ENCODE measurements at regions not wholly inside any gene's neighbourhood (a gene's known extent, or its start where the extent isn't known, plus 50 kb on each side); places are given as distances from the start of the nearest gene placed in this dataset.

DNA sequence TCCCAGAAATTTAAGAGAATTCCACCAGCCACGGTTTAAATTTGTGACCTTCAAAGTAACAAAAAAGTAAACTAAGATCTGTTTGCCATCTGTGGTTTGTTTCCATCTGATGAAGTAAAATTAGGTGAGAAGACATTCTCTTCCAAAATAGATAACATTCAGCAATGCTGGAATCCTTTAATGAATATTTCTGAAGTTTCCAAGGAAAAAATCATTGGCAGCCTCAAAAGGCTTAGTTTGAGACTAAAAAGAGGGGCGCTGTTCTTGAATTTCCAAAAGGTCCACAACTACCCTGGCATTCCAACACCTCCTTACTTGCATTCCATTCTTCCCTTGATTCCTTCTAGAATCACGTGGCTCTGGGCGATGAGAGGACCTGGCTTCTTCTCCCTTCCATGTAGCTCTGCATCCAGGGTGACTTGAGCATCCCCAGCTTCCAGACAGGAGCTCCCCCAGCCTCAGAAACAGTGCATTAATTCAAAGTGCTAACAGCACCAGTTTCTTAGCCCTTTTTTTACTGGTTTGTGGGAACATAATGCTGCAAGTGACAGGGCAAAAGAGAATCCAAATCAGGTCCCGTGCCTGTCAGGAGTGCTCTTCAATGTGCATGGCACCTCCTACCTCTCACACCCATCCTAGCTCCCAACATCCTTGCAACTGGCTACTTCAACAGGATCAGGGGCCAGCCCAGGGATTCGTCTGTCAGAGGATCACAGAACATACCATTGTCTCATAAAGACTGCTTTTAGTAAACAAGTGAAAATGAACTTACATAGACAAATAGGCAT, 191.5 kb upstream of the S1PR3 start:
- H3K4me3 ChIP-seq (ENCODE audit: low read depth, low read length), result no peak overlapping the region
- no peak for TF ChIP-seq CTCF (IDR thresholded peaks at IDR 0.05; ENCODE audit: insufficient read depth, low read length)
- DNase-seq (ENCODE audit: low read depth), result no peak

DNA sequence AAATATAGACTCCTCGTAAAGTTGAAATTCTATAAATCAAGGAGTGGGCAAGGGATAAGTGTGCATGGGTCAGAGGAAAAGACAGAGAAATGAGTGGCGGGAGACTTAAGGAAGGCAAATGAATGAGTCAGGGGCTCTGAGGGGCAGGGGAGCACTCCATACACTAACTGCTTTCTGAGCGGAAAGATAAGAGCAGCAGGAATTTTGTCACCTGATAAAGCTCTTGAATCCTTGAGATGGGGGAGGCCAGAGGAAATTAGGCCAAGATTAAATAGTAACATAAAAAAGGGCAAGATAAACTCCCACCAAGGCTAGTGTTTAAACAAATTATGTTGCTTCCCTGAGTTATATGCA, 191.0 kb upstream of the S1PR3 start:
- no peak for DNase-seq (ENCODE audit: low read depth)
- no peak overlapping the region for H3K4me3 ChIP-seq (ENCODE audit: low read depth, low read length)
- TF ChIP-seq CTCF (IDR thresholded peaks at IDR 0.05; ENCODE audit: insufficient read depth, low read length), result no peak

- TF ChIP-seq CTCF (IDR thresholded peaks at IDR 0.05; ENCODE audit: insufficient read depth, low read length), result no peak
- no peak overlapping the region for H3K4me3 ChIP-seq (ENCODE audit: low read depth, low read length)
- DNase-seq (ENCODE audit: low read depth), result no peak
Observed at GRCh38 chr9:88801214-88801796, 190.0 kb upstream of the S1PR3 start.

- no peak for TF ChIP-seq CTCF (IDR thresholded peaks at IDR 0.05; ENCODE audit: insufficient read depth, low read length)
- DNase-seq (ENCODE audit: low read depth), result no peak
- no peak overlapping the region for H3K4me3 ChIP-seq (ENCODE audit: low read depth, low read length)
Observed at GRCh38 chr9:88802533-88802932, 188.7 kb upstream of the S1PR3 start.

DNA sequence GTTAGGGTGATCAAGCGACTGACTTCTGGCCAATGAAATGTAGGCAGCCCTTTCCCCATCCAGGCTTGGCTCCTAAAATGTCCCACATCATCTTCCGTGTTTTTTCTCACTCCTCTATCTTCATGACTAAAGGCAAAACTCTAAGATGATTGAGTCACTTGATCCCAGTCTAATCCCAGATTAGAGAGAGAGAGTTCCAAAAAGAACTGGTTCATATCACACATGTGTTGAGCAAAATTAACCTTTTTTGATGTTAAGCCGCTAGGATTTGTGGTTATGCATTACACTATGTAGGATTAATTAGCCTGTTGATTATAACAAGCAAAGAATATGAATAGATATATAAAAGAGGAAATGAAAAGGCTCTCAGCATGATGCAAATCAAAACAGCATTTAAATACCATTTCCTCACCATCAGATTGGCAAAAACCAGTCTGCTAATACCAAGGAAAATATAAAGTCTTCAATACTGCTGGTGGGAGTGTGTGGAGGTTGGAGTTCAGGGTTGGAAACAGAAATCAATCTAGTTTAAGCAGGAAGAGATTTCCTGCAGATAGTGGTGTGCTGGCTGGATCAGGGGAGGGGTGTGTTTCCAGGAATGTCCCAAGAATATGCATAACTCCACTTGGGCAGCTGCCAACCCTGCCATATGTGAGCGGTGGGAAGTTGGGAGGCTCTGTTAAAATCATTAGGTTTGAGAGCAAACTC, 187.6 kb upstream of the S1PR3 start:
- H3K4me3 ChIP-seq (ENCODE audit: low read depth, low read length), result no peak overlapping the region
- peak; percentile 37 for DNase-seq (ENCODE audit: low read depth)
- TF ChIP-seq CTCF (IDR thresholded peaks at IDR 0.05; ENCODE audit: insufficient read depth, low read length), result no peak

- DNase-seq (ENCODE audit: low read depth), result no peak
- TF ChIP-seq CTCF (IDR thresholded peaks at IDR 0.05; ENCODE audit: insufficient read depth, low read length), result no peak
- no peak overlapping the region for H3K4me3 ChIP-seq (ENCODE audit: low read depth, low read length)
Observed at GRCh38 chr9:88804254-88804596, 187.0 kb upstream of the S1PR3 start.

Measured in fibroblast of the aortic adventitia (primary cell).